GM23338 (cell line): ENCODE measurements at regions not wholly inside any gene's neighbourhood (a gene's known extent, or its start where the extent isn't known, plus 50 kb on each side); places are given as distances from the start of the nearest gene placed in this dataset.

Experiments used
- ATAC-seq: fragments of 200-7000 bp; cut with Tn5 transposase; 3 replicates; pipeline ENCODE4 v1.9.1; 2020
- DNase-seq: peaks from one replicate; pipeline ENCODE4 v3.0.0-alpha.2; 2015; ENCODE audit warnings: low spot score
- H2AFZ ChIP-seq: fragments of 200-600 bp; sonication (generic); 2 replicates; pipeline ENCODE4 v1.8.0; 2016; ENCODE audit warnings: antibody characterized with exemption, mild to moderate bottlenecking, moderate library complexity
- H3F3A ChIP-seq: fragments of 200-600 bp; sonication (generic); replicated peaks from 2 replicates; pipeline ENCODE4 v1.8.0; 2017; ENCODE audit warnings: antibody characterized with exemption, mixed run types, low read depth
- H3K27ac ChIP-seq: fragments of 200-600 bp; sonication (generic); 2 replicates; pipeline ENCODE4 v1.6.1; 2016; ENCODE audit warnings: low read depth
- H3K27me3 ChIP-seq: fragments of 200-600 bp; sonication (generic); 2 replicates; pipeline ENCODE4 v1.8.0; 2016; ENCODE audit warnings: mild to moderate bottlenecking, mixed run types, moderate library complexity; ENCODE audit not compliant: insufficient read depth
- H3K36me3 ChIP-seq: fragments of 200-600 bp; sonication (generic); 2 replicates; pipeline ENCODE4 v1.8.0; 2016; ENCODE audit warnings: mild to moderate bottlenecking; ENCODE audit not compliant: insufficient read depth
- H3K4me1 ChIP-seq: fragments of 200-600 bp; sonication (generic); 2 replicates; pipeline ENCODE4 v1.8.0; 2016; ENCODE audit warnings: mild to moderate bottlenecking, moderate library complexity; ENCODE audit not compliant: insufficient read depth
- H3K4me2 ChIP-seq: fragments of 200-600 bp; sonication (generic); 2 replicates; pipeline ENCODE4 v1.7.1; 2017; ENCODE audit warnings: mixed run types
- H3K4me3 ChIP-seq: fragments of 200-600 bp; sonication (generic); 2 replicates; pipeline ENCODE4 v1.6.1; 2016; ENCODE audit warnings: mixed run types
- H3K79me2 ChIP-seq: fragments of 200-600 bp; sonication (generic); replicated peaks from 2 replicates; pipeline ENCODE4 v1.8.0; 2017; ENCODE audit warnings: mild to moderate bottlenecking; ENCODE audit not compliant: insufficient read depth
- H3K9me2 ChIP-seq: fragments of 200-600 bp; sonication (generic); 2 replicates; pipeline ENCODE4 v1.8.0; 2017; ENCODE audit not compliant: insufficient read depth
- H4K20me1 ChIP-seq: fragments of 200-600 bp; sonication (generic); replicated peaks from 2 replicates; pipeline ENCODE4 v1.8.0; 2017; ENCODE audit warnings: mild to moderate bottlenecking; ENCODE audit not compliant: insufficient read depth
- H3K27ac Mint-ChIP-seq: 2 replicates; pipeline ENCODE4 v1.8.0; 2020; ENCODE audit warnings: inconsistent platforms, mild to moderate bottlenecking, moderate library complexity, mixed read lengths
- H3K27me3 Mint-ChIP-seq: 3 replicates; pipeline ENCODE4 v1.8.0; 2022; ENCODE audit warnings: low read depth, mild to moderate bottlenecking, moderate library complexity, mixed read lengths, inconsistent platforms; ENCODE audit not compliant: insufficient read depth, poor library complexity
- H3K36me3 Mint-ChIP-seq: 3 replicates; pipeline ENCODE4 v1.8.0; 2021; ENCODE audit warnings: low read depth, mild to moderate bottlenecking, inconsistent platforms, moderate library complexity, mixed read lengths
- H3K4me1 Mint-ChIP-seq: 3 replicates; pipeline ENCODE4 v1.8.0; 2020; ENCODE audit warnings: mild to moderate bottlenecking, inconsistent platforms, mixed read lengths
- H3K4me3 Mint-ChIP-seq: 3 replicates; pipeline ENCODE4 v1.8.0; 2021; ENCODE audit warnings: moderate library complexity, mild to moderate bottlenecking, inconsistent platforms, mixed read lengths
- H3K9me3 Mint-ChIP-seq: 3 replicates; pipeline ENCODE4 v1.8.0; 2020; ENCODE audit warnings: moderate library complexity, mild to moderate bottlenecking, inconsistent platforms, mixed read lengths
- CREB1 ChIP-seq: fragments of 250-450 bp; sonication (Bioruptor Pico); IDR thresholded peaks from 2 replicates; pipeline ENCODE4 v1.5.0; 2020; ENCODE audit warnings: low read depth, mild to moderate bottlenecking, moderate library complexity
- EZH2 ChIP-seq: fragments of 200-600 bp; sonication (generic); IDR thresholded peaks from one replicate; pipeline ENCODE4 v1.8.0; 2017; ENCODE audit warnings: antibody characterized with exemption, mild to moderate bottlenecking, low read depth; ENCODE audit not compliant: unreplicated experiment
- EZH2phosphoT487 ChIP-seq: fragments of 200-600 bp; sonication (generic); IDR thresholded peaks from one replicate; pipeline ENCODE4 v1.8.1; 2018; ENCODE audit warnings: antibody characterized with exemption; ENCODE audit not compliant: unreplicated experiment
- JUNB ChIP-seq: IDR thresholded peaks from one replicate; pipeline ENCODE4 v1.6.1; 2016; ENCODE audit warnings: antibody characterized with exemption; ENCODE audit not compliant: unreplicated experiment
- NANOG ChIP-seq: IDR thresholded peaks from 2 replicates; pipeline ENCODE4 v1.6.1; 2016; ENCODE audit warnings: antibody characterized with exemption, borderline replicate concordance
- POLR2AphosphoS5 ChIP-seq: IDR thresholded peaks from 2 replicates; pipeline ENCODE4 v1.6.1; 2016; ENCODE audit warnings: antibody characterized with exemption, low read depth
- STAT1 ChIP-seq: IDR thresholded peaks from one replicate; pipeline ENCODE4 v1.6.1; 2016; ENCODE audit warnings: antibody characterized with exemption; ENCODE audit not compliant: unreplicated experiment
- ZNF114 ChIP-seq: fragments of 250-450 bp; sonication (Bioruptor Pico); IDR thresholded peaks from 2 replicates; pipeline ENCODE4 v1.5.0; 2020; ENCODE audit warnings: mild to moderate bottlenecking, moderate library complexity
- ZNF331 ChIP-seq: fragments of 250-450 bp; sonication (Bioruptor Pico); IDR thresholded peaks from 2 replicates; pipeline ENCODE4 v1.5.0; 2020; ENCODE audit warnings: low read depth, mild to moderate bottlenecking, moderate library complexity
- TF ChIP-seq, protein P1 (sequence below): IDR thresholded peaks from 2 replicates; pipeline ENCODE4 v1.6.1; 2016; ENCODE audit warnings: antibody characterized with exemption
- TF ChIP-seq, protein P2 (sequence below): IDR thresholded peaks from one replicate; pipeline ENCODE4 v1.6.1; 2018; ENCODE audit warnings: antibody characterized with exemption; ENCODE audit not compliant: unreplicated experiment
- TF ChIP-seq, protein P3 (sequence below): fragments of 250-450 bp; sonication (Bioruptor Pico); IDR thresholded peaks from 2 replicates; pipeline ENCODE4 v1.5.0; 2020; ENCODE audit warnings: mild to moderate bottlenecking, moderate library complexity

DNA sequence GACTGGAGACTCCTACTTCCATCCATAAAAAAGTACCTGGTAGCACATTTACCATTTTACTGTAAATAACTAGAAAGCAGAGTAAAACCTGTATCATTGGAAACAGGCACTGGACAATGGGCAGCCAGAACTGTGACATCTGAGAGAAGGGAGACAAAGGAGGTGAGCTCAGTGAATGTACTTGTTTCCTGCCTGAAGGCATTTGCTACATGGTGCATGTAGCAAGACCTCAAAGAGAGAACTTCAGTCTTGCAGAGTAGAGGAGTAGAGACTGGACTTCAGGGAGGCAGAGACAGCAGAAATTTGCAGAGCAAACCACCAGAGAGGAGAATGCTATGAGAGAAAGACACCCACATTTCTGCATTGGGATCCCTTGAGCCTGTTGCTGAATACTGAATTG lies 171.0 kb upstream of the CCN2 start:
- ATAC-seq: no peak
- Histone ChIP-seq H4K20me1 (no peaks in the 10 kb centered on the region), H3K4me1 (no peaks in the 10 kb centered on the region), H3K4me3 (no peak overlapping the region), H3K9me2 (0 out of 2 replicates have a peak, but pooled peaks cover 2% of the 10 kb centered on the region), H3F3A (no peaks in the 10 kb centered on the region), H3K36me3 (no peaks in the 10 kb centered on the region), H2AFZ (peak overlapping the region; percentile 20; the same call in 1 of the 2 replicates), H3K79me2 (no peaks in the 10 kb centered on the region), H3K4me2 (no peak overlapping the region), H3K27me3 (no peaks in the 10 kb centered on the region), H3K27ac (no peak overlapping the region)
- Mint-ChIP-seq H3K27ac (no peak overlapping the region), H3K36me3 (no peaks in the 10 kb centered on the region), H3K4me1 (no peaks in the 10 kb centered on the region), H3K9me3 (0 out of 3 replicates have a peak, but pooled peaks cover 3% of the 10 kb centered on the region), H3K27me3 (peaks cover 2% of the 10 kb centered on the region), H3K4me3 (no peak overlapping the region)
- no peak for TF ChIP-seq EZH2phosphoT487
- no peak for TF ChIP-seq EZH2
- TF ChIP-seq ZNF114 (CRISPR knock-in tag): no peak
- TF ChIP-seq POLR2AphosphoS5: no peak
- TF ChIP-seq, protein P1, sequence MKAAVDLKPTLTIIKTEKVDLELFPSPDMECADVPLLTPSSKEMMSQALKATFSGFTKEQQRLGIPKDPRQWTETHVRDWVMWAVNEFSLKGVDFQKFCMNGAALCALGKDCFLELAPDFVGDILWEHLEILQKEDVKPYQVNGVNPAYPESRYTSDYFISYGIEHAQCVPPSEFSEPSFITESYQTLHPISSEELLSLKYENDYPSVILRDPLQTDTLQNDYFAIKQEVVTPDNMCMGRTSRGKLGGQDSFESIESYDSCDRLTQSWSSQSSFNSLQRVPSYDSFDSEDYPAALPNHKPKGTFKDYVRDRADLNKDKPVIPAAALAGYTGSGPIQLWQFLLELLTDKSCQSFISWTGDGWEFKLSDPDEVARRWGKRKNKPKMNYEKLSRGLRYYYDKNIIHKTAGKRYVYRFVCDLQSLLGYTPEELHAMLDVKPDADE: no peak
- TF ChIP-seq JUNB: no peak
- TF ChIP-seq NANOG: no peak
- TF ChIP-seq CREB1 (CRISPR knock-in tag): no peak
- DNase-seq: no peak

DNA sequence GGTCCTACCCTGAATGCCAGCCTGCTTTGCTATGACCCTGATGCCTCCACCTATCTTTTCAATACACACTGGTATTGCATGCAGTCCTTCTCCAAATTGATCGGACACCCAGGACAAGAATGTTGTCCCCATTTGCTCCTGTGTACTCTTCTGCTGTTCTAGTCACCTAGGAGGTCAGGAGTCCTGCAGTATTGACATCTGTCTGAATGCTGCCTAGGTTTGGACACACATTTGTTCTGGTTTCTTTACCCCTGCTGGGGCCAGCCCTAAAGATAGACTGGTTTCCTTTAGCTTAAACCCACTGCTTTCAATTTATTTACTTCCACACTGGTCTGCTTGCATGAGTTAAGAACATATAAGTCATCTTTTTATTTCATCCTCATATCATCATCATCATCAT lies 167.0 kb upstream of the CCN2 start:
- Mint-ChIP-seq H3K9me3 (no peaks in the 10 kb centered on the region), H3K27me3 (peaks cover 2% of the 10 kb centered on the region), H3K4me3 (no peak overlapping the region), H3K36me3 (no peaks in the 10 kb centered on the region), H3K27ac (no peak overlapping the region), H3K4me1 (no peaks in the 10 kb centered on the region)
- H3K4me3 ChIP-seq: no peak overlapping the region
- H3K36me3 ChIP-seq: no peaks in the 10 kb centered on the region
- H2AFZ ChIP-seq: no peak overlapping the region
- ATAC-seq (no peak), DNase-seq (no peak)
- no peaks in the 10 kb centered on the region for H4K20me1 ChIP-seq
- no peaks in the 10 kb centered on the region for H3F3A ChIP-seq
- TF ChIP-seq CREB1 (CRISPR knock-in tag) (no peak), EZH2 (no peak), STAT1 (no peak), ZNF331 (CRISPR knock-in tag) (no peak)
- TF ChIP-seq, protein P2, sequence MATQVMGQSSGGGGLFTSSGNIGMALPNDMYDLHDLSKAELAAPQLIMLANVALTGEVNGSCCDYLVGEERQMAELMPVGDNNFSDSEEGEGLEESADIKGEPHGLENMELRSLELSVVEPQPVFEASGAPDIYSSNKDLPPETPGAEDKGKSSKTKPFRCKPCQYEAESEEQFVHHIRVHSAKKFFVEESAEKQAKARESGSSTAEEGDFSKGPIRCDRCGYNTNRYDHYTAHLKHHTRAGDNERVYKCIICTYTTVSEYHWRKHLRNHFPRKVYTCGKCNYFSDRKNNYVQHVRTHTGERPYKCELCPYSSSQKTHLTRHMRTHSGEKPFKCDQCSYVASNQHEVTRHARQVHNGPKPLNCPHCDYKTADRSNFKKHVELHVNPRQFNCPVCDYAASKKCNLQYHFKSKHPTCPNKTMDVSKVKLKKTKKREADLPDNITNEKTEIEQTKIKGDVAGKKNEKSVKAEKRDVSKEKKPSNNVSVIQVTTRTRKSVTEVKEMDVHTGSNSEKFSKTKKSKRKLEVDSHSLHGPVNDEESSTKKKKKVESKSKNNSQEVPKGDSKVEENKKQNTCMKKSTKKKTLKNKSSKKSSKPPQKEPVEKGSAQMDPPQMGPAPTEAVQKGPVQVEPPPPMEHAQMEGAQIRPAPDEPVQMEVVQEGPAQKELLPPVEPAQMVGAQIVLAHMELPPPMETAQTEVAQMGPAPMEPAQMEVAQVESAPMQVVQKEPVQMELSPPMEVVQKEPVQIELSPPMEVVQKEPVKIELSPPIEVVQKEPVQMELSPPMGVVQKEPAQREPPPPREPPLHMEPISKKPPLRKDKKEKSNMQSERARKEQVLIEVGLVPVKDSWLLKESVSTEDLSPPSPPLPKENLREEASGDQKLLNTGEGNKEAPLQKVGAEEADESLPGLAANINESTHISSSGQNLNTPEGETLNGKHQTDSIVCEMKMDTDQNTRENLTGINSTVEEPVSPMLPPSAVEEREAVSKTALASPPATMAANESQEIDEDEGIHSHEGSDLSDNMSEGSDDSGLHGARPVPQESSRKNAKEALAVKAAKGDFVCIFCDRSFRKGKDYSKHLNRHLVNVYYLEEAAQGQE: no peak
- TF ChIP-seq, protein P3, sequence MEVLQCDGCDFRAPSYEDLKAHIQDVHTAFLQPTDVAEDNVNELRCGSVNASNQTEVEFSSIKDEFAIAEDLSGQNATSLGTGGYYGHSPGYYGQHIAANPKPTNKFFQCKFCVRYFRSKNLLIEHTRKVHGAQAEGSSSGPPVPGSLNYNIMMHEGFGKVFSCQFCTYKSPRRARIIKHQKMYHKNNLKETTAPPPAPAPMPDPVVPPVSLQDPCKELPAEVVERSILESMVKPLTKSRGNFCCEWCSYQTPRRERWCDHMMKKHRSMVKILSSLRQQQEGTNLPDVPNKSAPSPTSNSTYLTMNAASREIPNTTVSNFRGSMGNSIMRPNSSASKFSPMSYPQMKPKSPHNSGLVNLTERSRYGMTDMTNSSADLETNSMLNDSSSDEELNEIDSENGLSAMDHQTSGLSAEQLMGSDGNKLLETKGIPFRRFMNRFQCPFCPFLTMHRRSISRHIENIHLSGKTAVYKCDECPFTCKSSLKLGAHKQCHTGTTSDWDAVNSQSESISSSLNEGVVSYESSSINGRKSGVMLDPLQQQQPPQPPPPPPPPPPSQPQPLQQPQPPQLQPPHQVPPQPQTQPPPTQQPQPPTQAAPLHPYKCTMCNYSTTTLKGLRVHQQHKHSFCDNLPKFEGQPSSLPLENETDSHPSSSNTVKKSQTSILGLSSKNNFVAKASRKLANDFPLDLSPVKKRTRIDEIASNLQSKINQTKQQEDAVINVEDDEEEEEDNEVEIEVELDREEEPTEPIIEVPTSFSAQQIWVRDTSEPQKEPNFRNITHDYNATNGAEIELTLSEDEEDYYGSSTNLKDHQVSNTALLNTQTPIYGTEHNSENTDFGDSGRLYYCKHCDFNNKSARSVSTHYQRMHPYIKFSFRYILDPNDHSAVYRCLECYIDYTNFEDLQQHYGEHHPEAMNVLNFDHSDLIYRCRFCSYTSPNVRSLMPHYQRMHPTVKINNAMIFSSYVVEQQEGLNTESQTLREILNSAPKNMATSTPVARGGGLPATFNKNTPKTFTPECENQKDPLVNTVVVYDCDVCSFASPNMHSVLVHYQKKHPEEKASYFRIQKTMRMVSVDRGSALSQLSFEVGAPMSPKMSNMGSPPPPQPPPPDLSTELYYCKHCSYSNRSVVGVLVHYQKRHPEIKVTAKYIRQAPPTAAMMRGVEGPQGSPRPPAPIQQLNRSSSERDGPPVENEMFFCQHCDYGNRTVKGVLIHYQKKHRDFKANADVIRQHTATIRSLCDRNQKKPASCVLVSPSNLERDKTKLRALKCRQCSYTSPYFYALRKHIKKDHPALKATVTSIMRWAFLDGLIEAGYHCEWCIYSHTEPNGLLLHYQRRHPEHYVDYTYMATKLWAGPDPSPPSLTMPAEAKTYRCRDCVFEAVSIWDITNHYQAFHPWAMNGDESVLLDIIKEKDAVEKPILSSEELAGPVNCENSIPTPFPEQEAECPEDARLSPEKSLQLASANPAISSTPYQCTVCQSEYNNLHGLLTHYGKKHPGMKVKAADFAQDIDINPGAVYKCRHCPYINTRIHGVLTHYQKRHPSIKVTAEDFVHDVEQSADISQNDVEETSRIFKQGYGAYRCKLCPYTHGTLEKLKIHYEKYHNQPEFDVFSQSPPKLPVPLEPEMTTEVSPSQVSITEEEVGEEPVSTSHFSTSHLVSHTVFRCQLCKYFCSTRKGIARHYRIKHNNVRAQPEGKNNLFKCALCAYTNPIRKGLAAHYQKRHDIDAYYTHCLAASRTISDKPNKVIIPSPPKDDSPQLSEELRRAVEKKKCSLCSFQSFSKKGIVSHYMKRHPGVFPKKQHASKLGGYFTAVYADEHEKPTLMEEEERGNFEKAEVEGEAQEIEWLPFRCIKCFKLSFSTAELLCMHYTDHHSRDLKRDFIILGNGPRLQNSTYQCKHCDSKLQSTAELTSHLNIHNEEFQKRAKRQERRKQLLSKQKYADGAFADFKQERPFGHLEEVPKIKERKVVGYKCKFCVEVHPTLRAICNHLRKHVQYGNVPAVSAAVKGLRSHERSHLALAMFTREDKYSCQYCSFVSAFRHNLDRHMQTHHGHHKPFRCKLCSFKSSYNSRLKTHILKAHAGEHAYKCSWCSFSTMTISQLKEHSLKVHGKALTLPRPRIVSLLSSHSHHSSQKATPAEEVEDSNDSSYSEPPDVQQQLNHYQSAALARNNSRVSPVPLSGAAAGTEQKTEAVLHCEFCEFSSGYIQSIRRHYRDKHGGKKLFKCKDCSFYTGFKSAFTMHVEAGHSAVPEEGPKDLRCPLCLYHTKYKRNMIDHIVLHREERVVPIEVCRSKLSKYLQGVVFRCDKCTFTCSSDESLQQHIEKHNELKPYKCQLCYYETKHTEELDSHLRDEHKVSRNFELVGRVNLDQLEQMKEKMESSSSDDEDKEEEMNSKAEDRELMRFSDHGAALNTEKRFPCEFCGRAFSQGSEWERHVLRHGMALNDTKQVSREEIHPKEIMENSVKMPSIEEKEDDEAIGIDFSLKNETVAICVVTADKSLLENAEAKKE (CRISPR knock-in tag): no peak
- no peak overlapping the region for H3K4me2 ChIP-seq
- no peaks in the 10 kb centered on the region for H3K27me3 ChIP-seq
- no peaks in the 10 kb centered on the region for H3K4me1 ChIP-seq
- no peaks in the 10 kb centered on the region for H3K79me2 ChIP-seq
- H3K9me2 ChIP-seq: 0 out of 2 replicates have a peak, but pooled peaks cover 2% of the 10 kb centered on the region
- H3K27ac ChIP-seq: no peak overlapping the region
